ENCODE measurements at regions not wholly inside any gene's neighbourhood (a gene's known extent, or its start where the extent isn't known, plus 50 kb on each side); places are given as distances from the start of the nearest gene placed in this dataset.
A peak's percentile ranks its signal among the peaks of the same experiment; 100 is the strongest.

GRCh38 chr13:20301403-20302071 lies 69.4 kb upstream of the GJB6 start:
- H3K4me1 Mint-ChIP-seq, result peaks cover 19% of the 10 kb centered on the region
- CTCF ChIA-PET, result interaction anchor here (1.8 kb wide), 1 partner anchor 104 kb away, joined by 8 read pairs; no protein-coding TSS in a partner anchor
- no peak overlapping the region for H3K27ac Mint-ChIP-seq
- DNase-seq (ENCODE audit: low spot score) (peak; percentile 39), ATAC-seq (peak; percentile 68)
- TF ChIP-seq ZNF423 (CRISPR knock-in tag; IDR thresholded peaks at IDR 0.05) (peak; percentile 60; the same call in 1 of the 2 replicates), KAT7 (CRISPR knock-in tag; IDR thresholded peaks at IDR 0.05; ENCODE audit: borderline replicate concordance) (no peak)
- H3K36me3 Mint-ChIP-seq, result no peaks in the 10 kb centered on the region
- POLR2A ChIA-PET, result no interaction called here
- peak overlapping the region; percentile 79 for H3K4me3 Mint-ChIP-seq
- peaks cover 34% of the 10 kb centered on the region for H3K27me3 Mint-ChIP-seq (ENCODE audit: low read depth)
- H3K9me3 Mint-ChIP-seq, result no peaks in the 10 kb centered on the region

GRCh38 chr13:20301015-20301402 lies 68.9 kb upstream of the GJB6 start:
- no peak for ATAC-seq
- no peaks in the 10 kb centered on the region for H3K36me3 Mint-ChIP-seq
- peak overlapping the region; percentile 79 for H3K4me3 Mint-ChIP-seq
- H3K4me1 Mint-ChIP-seq, result peaks cover 19% of the 10 kb centered on the region
- DNase-seq (ENCODE audit: low spot score), result no peak
- ChIA-PET CTCF (interaction anchor here (1.8 kb wide), 1 partner anchor 104 kb away, joined by 8 read pairs; no protein-coding TSS in a partner anchor), POLR2A (no interaction called here)
- no peak overlapping the region for H3K27ac Mint-ChIP-seq
- no peak for TF ChIP-seq ATF6 (CRISPR knock-in tag; IDR thresholded peaks at IDR 0.05)
- peaks cover 34% of the 10 kb centered on the region for H3K27me3 Mint-ChIP-seq (ENCODE audit: low read depth)
- H3K9me3 Mint-ChIP-seq, result no peaks in the 10 kb centered on the region

GRCh38 chr13:20297181-20297580 lies 65.1 kb upstream of the GJB6 start:
- DNase-seq (ENCODE audit: low spot score) (no peak), ATAC-seq (no peak)
- no peak overlapping the region for H3K4me3 Mint-ChIP-seq
- ChIA-PET CTCF (interaction anchor here (2.3 kb wide), 1 partner anchor 100 kb away, joined by 12 read pairs; no protein-coding TSS in a partner anchor), POLR2A (no interaction called here)
- peak overlapping the region; percentile 8; the same call in 1 of the 2 replicates for H3K27ac Mint-ChIP-seq
- TF ChIP-seq ZNF396 (CRISPR knock-in tag; IDR thresholded peaks at IDR 0.05; ENCODE audit: borderline replicate concordance), result no peak
- TF ChIP-seq ZNF416 (CRISPR knock-in tag; IDR thresholded peaks at IDR 0.05), result no peak
- no peak for TF ChIP-seq ZNF263 (CRISPR knock-in tag; IDR thresholded peaks at IDR 0.05; ENCODE audit: low read depth)
- TF ChIP-seq ZNF317 (CRISPR knock-in tag; IDR thresholded peaks at IDR 0.05; ENCODE audit: borderline replicate concordance, low read depth), result no peak
- no peak for TF ChIP-seq NFE2L1 (CRISPR knock-in tag; IDR thresholded peaks at IDR 0.05)
- TF ChIP-seq NFATC4 (CRISPR knock-in tag; IDR thresholded peaks at IDR 0.05), result no peak
- TF ChIP-seq IRF1 (CRISPR knock-in tag; IDR thresholded peaks at IDR 0.05), result no peak
- TF ChIP-seq ZNF425 (CRISPR knock-in tag; conservative IDR thresholded peaks at IDR 0.05), result no peak
- TF ChIP-seq ZNF121 (CRISPR knock-in tag; IDR thresholded peaks at IDR 0.05), result no peak
- TF ChIP-seq PRRX2 (CRISPR knock-in tag; IDR thresholded peaks at IDR 0.05), result no peak
- TF ChIP-seq TCF7 (CRISPR knock-in tag; IDR thresholded peaks at IDR 0.05; ENCODE audit: low read depth), result no peak
- no peak for TF ChIP-seq ZNF281 (CRISPR knock-in tag; IDR thresholded peaks at IDR 0.05)
- no peak for TF ChIP-seq SOX15 (CRISPR knock-in tag; IDR thresholded peaks at IDR 0.05)
- TF ChIP-seq FOXK1 (CRISPR knock-in tag; IDR thresholded peaks at IDR 0.05), result no peak
- TF ChIP-seq ERG (CRISPR knock-in tag; IDR thresholded peaks at IDR 0.05), result no peak
- TF ChIP-seq GABPB1 (CRISPR knock-in tag; IDR thresholded peaks at IDR 0.05), result no peak
- TF ChIP-seq JUN (CRISPR knock-in tag; IDR thresholded peaks at IDR 0.05), result no peak
- TF ChIP-seq STAT6 (CRISPR knock-in tag; conservative IDR thresholded peaks at IDR 0.05; ENCODE audit: low read depth), result no peak
- H3K9me3 Mint-ChIP-seq, result no peaks in the 10 kb centered on the region
- H3K36me3 Mint-ChIP-seq, result no peaks in the 10 kb centered on the region
- H3K27me3 Mint-ChIP-seq (ENCODE audit: low read depth), result peaks cover 25% of the 10 kb centered on the region
- H3K4me1 Mint-ChIP-seq, result peaks cover 17% of the 10 kb centered on the region

Data from WTC11 (cell line).